ENCODE measurements at regions not wholly inside any gene's neighbourhood (a gene's known extent, or its start where the extent isn't known, plus 50 kb on each side); places are given as distances from the start of the nearest gene placed in this dataset.

- TF ChIP-seq CTCF (IDR thresholded peaks at IDR 0.05) (no peak), POLR2A (IDR thresholded peaks at IDR 0.05) (no peak), EP300 (IDR thresholded peaks at IDR 0.05) (no peak)
Observed at GRCh38 chr3:87766721-87767120, 292.1 kb downstream of the CGGBP1 start.
